Stimulated activated CD4-positive, alpha-beta T cell treated with anti-CD3 and anti-CD28 coated beads, Interleukin-4, amount 100 ng/mL, for 48 hours (primary cell): ENCODE measurements at regions not wholly inside any gene's neighbourhood (a gene's known extent, or its start where the extent isn't known, plus 50 kb on each side); places are given as distances from the start of the nearest gene placed in this dataset.

ENCODE experiments used
- DNase-seq, 2 donors: peaks; one replicate each; pipeline ENCODE4 v3.0.0-alpha.2; 2020; ENCODE audit warnings: low read depth in 2 of 2

DNA sequence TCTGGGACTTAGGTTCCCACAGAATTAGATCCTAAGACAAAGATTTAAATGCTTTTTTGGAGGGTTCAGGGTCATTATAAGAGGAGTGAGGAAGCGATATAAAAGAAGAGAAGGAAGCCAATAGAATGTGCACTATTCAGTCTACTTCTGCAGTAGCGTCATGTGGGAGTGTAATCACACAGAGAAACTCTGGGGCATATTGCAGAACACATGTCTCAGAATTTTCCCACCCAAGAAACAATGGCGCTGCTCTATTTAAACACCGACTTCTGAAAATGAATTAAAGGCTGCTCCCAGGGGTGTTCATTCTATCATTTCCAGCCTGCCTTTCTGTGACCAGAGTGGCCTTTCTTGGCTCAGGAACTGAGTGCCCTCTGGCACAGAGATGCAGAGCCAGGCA is 617.6 kb downstream of the FGF9 start:
- no peak for DNase-seq

DNA sequence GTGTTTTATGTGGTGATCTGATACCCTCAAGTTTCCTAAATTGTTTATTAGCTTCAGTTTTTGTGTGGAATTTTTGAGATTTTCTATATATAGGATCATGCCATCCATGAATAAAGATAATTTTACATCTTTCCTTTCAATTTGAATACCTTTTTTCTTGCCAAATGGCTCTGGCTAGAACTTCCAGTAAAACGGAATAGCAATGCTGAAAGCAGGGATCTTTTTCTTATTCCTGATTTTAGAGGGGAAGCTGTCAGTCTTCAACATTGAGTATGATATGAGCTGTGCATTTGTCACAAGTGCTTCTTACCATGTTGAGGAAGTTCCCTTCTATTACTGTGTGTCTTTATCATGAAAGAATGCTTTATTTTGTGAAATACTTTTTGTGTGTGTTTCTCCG is 618.8 kb downstream of the FGF9 start:
- no peak for DNase-seq

DNA sequence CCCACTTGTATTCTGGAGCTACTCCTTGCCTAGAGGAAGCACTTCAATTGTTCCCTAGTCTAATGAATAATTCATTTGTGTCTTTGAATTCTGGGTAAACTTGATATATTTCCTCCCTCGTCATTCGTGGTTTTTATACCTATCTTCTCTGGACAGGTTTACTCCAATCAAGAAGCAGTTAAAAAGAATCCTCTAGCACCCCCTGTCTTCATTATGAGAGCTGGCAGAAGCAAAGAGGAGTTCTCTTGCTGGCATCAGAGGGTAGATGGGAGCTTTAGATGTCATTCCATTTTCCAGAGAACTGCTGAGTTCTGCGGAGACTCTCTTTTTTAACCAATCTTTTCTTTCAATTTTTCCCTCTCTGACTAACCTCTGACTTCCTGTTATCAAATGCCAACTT is 627.7 kb downstream of the FGF9 start:
- DNase-seq = no peak

DNA sequence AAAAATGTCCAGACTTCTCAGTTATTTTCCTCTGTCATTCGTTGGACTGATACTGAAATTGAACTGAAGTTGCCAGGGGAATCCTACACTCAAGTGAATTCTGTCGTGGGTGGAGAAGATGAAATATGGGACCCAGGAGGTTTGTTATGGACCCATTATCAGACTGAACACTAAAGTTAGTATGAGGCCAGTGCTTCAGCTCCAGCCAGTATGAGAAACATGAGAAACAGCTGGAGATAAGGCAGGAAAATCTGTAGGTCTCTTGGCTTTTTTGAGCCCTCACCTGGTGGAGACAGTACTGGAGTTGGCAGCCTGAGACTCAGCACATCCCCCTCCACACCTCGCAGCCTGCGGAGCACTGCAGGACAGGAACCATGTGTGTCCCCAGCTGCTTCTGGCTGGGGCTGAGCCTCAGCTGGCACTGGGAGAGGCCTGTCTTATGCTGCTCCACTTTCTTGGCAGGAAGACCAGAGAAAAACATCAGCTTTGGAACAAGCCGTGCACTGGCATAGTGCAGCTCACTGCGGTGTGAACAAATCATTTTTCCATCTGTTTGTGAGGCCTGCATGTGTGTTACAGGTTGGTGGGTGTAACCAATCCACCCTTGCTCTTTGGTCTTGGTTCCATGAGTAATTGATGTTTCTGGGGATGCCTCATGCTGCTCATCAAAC is 641.0 kb downstream of the FGF9 start:
- DNase-seq = no peak

DNA sequence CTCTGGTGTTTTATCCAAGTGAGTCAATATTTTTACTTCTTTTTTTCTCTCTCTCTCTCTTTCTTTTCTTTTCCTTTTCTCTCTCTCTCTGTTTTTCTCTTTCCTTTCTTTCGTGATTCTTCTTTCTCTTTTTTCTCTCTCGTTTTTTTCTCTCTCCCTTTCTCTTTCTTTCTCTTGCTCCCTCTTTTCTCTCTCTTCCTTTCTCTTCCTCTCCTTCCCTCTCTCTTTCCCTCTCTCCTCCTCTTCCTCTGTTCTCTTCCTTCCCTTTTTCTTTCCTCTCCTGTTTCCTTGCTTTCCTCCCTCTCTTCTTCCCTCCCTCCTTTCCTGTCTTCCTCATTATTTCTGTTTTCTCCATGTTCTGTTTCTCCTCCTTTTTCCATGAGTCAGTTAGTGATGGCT is 641.5 kb downstream of the FGF9 start:
- DNase-seq = no peak

DNA sequence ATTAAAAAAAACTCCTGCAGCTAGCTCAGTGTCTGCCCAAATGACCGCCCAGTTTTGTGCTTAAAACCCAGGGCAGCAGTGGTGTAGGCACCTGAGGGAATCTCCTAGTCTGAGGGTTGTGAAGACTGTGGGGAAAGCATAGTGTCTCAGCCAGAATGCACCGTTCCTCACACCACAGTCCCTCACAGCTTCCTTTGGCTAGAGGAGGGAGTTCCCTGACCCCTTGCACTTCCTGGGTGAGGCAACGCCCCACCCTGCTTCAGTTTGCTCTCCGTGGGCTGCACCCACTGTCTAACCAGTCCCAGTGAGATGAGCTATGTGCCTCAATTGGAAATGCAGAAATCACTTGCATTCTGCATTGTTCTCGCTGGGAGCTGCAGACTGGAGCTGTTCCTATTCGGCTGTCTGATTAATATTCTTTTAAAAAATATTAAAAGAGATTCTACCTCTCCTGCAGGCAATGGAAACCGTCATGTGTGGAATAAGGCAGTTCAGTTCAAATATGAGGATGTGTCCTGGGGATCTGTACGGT is 645.7 kb downstream of the FGF9 start:
- DNase-seq = no peak

DNA sequence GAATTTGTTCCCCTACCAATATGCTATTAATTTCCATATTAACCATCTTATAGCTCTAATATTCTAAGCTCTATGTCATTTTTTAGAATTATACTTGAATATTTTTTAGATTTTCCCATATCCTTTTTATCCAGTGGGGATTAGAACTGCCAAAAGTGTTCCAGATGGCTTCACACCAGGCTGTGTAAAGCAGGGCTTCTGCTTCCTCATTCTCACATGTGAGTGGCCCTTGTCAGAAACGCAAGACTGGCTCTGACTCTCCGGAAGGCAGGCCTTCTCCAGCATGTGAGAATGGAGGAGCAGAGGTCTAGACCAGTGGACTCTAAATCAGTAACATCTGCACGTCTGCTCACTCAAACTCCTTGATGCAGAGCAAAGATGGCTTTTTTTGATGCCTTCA is 650.1 kb downstream of the FGF9 start:
- DNase-seq = no peak

DNA sequence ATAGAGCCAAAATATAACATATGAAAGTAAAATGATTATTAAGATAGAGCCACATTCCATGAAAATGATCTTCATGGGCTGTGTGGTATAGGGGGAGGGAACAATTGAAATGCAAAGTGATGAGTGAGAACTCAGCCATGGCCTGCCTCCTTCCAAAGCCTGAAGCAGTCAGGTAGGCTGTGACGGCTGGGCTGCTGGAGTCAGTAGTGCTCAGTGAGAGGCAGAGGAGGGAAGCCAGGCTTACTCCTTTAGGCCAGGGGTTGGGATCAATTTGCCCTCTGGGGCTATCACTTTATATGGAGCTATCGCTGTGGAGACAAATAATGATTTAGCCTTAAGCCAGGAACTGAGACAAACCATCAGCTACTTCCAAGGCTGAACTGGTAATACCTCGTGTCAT is 654.9 kb downstream of the FGF9 start:
- DNase-seq = no peak

DNA sequence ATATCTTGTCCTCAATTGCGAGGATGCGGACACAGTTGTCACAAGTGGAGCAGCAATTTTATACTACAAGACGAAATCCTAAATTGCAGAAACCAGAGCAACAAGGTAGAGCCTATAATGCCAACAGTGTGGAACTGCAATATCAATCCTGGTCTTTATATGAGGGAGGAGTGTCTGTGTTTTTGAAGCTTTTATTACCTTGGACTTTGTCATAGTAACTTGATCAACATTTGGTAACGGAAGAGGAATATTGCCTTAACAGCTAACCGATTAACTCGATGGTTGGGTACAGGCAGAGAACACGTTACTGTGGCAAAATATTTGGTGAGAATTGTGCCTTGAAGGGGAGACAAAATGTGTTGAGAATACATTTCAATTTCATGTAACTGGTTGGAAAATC is 661.5 kb downstream of the FGF9 start:
- no peak for DNase-seq

DNA sequence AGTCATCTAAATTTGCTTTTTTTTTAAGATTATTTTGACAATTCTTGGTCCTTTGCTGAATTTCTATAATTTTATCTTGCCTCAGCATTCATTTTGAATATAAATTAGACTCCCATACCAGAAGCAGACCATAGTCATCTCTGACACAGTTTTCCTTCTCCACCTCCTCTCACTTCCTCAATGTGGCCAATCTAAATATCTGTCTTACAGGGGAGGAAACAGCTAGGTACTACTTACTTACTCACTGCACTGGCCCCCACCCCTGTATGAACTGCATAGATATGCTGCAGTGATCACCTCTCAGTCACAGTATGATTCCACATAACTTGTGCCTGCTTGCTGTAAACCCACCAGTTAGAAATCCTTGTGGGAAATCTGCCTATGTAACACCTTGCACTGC is 665.6 kb downstream of the FGF9 start:
- no peak for DNase-seq

DNA sequence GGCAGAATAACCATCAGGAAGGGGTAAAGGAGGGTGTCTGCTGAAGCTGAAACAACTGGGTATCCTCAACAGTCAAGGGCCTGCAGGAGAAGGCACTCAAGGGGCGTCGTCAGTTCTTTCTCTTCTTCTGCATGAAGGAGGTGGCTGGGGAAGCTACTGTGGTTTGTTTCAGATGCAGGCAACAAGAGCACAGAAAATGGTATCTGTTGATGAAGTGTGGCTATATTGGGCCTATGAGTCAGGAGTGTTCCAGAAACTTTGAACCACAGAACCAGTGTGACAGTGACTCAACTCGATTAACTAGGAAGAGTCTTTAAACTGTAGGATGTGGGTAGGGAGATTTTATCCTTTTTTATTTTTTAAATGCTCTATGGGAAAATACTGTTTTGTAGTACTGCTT is 686.3 kb downstream of the FGF9 start:
- no peak for DNase-seq

DNA sequence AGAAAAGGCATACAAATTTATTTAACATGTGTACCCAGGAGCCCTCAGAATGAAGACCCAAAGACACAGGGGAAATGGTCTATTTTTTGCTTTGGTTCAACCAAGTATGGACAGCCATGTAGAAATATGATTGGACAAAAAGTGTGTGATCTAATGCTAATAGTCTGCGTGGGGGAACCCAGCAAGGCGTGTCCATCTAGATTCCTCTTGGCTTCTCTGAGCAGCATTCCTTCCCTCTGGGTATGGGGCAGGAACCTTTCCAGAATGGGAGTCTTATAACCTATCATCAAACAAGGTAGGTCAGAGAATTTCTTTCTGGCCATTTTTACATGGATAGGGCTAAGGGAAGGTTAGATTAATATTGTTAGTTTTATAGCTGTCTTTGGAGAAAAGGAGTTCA is 698.2 kb downstream of the FGF9 start:
- no peak for DNase-seq

DNA sequence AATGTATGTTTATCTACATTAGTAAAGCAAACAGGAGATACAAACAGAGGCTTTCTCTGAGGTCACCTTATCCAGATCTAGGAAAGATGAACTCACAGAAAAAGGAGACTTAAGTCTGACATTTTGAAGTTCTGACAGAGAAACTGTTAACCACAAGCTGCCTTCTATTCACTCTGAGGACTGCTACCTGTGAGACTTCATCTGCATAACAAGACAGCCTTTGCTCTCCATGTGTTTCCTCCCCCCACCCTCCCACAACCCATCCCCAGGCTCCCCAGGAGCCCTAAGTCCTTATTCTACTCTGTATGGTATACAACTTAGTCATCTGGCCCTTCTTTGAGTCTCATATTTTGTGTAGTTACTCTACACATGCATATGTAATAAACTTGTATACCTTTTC is 699.0 kb downstream of the FGF9 start:
- no peak for DNase-seq

DNA sequence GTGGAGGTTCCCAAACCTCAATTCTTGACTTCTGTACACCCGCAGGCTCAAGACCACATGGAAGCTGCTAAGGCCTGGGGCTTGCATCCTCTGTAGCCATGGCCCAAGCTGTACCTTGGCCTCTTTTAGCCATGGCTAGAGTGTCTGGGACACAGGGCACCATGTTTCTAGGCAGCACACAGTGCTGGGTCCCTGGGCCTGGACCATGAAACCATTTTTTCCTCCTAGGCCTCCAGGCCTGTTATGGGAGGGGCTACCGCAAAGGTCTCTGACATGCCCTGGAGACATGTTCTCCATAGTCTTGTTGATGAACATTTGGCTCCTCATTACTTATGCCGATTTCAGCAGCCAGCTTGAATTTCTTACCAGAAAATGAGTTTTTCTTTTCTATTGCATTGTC is 701.4 kb downstream of the FGF9 start:
- no peak for DNase-seq

DNA sequence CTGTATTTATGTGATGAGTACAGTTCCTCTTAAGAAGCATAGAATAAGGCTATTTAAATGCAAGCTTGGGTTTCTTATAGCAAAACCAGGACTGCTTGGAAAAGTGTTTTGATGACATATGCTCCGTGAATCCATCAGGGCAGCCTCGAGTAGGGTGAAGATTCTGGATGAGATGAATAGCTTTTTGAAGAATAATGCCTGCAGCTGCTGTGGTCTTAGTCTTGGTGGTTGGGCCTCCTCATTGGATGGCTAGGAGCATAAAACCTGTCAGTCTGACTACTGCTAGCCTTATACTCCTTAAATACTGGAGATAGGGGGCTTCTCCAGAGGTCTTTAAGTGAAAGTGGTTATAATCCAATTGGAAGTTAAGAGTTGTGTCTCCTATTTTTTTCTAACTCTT is 704.3 kb downstream of the FGF9 start:
- no peak for DNase-seq

DNA sequence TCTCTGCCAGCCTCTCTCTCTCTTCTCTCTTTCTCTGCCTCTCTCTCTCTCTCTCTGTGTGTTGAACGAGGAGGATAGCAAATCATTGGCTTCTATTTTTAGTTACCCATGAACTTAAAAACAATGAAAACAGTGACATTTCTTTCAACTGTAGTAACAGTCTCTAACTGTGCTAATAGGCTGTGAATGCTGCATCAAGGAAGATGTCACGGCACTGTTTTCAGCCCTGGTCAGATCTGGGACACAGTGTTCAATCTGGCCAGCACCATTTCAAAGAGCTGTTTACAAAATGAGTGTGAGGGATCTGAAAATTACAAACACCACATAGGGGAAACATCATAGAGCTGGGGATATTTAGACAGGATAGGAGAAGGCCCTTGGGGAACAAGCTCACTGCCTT is 717.0 kb downstream of the FGF9 start:
- DNase-seq = no peak

DNA sequence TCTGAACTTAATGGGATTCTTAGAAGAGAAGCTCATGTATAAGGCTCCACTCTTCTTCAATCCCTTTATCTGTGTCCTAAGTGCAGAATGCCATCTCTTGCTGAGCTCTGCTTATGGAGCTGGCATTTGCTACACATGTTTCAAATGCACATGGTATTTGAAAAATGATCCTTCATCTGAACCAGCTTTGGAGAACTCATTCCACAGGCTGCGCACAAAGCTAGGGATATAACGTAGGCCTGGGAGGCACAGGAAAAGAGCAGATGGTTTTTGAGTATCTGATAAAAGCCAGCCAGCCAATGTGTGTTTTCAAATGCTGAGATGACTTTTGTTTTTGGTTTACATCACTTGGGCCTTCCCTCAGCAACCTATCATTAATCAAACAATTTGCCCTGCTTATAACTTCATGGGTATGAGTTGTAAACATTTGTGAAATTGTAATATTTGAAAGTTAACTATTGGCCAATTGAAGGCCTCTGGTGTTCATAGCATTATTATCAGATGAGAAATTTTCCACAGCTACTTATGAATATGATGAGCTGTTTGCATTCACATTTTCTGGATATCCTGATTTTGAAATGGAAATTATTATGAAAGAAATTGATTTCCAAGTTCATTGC is 729.0 kb downstream of the FGF9 start:
- no peak for DNase-seq

DNA sequence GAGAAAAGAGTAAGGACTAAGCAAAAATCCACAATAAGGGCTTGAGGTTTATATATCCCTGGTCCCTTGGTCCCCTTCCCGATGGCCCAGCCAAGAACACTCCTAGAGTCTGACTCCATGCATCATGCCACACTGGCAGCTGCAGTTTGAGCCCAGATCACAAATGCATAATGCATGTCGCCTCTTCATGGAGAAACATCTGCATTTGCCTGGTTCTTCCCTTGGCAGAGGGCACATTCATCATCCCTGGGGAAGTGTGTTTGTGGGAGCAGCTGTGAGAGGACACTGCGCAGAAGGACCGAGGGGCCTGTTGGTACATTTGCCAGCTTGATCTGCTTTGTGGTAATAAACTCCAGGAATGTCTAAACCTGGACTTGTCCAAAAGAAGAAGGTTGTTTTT is 731.8 kb downstream of the FGF9 start:
- no peak for DNase-seq

DNA sequence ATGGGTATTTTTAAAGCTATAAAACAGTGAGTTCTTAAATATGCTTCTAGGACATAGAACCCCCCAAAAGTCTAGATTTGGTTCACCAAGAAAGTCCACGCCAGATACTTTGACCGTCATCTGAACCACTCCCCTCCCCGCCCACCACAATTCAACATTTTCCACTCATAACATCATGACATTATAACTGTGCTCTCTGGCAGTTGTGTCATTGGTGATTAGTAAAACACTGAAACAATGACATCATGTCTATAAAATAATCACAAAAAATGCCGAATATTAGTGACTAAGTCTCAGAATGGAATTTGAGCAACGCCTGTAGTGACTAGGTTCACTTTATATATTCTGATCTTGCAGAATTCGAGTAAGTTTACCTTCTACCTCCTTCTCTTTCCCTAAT is 732.3 kb downstream of the FGF9 start:
- no peak for DNase-seq

DNA sequence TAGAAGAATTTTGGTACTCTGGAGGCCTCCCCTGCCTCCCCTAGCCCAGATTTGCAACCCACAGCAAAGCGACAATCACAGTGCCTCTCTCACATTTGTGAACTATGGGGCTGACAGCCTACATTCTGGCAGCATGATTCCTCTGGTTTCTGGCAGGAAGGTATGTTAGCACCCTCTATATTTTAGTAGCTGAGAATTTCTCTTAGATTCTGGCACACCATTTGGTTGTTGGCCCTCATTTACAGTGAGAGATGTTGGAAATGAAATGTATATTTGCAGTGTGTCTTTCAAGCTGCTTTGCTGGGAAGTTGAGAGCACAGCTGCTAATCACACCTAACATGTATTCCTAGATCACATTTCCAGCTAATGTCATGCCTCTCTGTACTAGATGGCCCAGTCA is 735.0 kb downstream of the FGF9 start:
- DNase-seq = no peak

DNA sequence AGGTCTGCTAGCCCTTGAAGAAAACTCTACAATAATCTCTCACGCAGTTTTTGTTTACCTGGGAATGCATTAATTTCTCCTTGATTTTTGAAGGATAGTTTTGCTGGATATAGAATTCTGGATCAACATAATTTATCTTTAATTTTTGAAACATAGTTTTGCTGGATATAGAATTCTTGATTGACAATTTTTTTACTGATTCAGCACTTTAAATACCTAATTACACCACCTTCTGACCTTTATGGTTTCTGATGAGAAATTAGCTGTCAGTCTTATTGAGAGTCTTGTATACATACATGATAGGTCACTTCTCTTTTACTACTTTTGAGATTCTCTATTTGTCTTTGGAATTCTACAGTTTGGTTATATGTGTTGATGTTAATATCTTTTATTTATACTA is 741.6 kb downstream of the FGF9 start:
- no peak for DNase-seq

DNA sequence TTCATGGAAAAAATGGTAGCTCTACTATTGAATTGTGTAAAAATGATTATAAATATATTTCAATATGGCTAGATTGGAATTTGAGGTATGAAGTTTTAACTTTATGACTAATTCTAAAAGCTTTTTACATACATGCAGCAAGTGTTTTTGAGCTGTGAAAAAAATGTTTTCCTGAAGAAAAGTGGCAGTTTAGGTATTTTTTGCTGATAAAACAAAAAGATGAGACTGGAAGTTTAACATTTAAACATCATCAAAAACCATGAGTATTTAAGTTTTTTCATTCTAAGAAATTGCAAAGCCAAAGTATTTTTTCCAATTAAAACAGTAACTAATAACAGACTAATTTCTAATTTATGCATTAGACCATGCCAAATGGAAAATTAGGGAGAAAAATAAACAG is 751.1 kb downstream of the FGF9 start:
- DNase-seq = no peak

DNA sequence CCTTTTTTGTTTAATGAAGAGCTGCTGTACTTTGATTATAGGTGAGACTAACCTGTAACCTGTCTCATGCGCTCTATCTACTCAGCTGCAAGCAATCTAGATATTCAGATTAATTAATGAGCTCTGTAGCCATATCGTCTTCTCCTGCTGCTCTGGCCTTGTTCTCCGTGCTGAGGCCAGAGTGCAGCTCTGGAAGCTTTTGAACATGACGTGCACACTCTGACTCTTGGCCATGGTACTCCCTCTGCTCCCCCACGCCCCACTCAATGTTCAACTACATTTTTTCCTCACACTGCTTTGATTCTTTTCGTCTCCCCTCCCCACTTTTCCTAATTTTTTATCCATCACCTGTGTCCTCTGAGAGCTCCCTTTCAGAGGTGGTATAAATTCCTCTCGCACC is 751.8 kb downstream of the FGF9 start:
- DNase-seq = no peak

DNA sequence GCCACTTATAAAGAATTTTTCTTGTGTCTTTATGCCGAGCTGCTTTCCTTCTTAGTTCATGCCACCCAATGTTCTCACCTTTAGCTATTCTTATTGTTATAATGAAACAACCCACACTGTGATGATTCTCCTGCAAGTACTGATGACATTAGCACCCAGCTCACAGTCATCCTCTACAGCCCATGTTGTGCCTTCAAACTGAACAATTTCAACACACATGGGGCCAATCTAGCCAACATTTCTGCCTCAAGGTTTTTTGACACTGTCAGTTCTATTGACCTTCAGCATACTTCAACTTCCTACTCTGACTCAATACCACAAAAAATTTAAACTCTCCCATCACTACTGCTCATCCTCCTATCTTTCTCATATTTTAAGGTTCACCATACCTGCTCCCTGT is 752.4 kb downstream of the FGF9 start:
- DNase-seq = no peak
